Adrenal gland (tissue), 9 donors: ENCODE measurements at regions not wholly inside any gene's neighbourhood (a gene's known extent, or its start where the extent isn't known, plus 50 kb on each side); places are given as distances from the start of the nearest gene placed in this dataset.

Experiments
- DNase-seq, 7 donors: peaks; one replicate each; pipeline ENCODE4 v3.0.0-alpha.2; 2019 to 2020
- H3K27ac ChIP-seq, 5 donors: fragments of 200-600 bp; sonication (generic) in 4 of 5; 1 replicate in 3 of 5; 2 replicates in 2 of 5; pipeline versions ENCODE4 v1.5.1 to v1.8.0; 2016 to 2020; ENCODE audit warnings: mild to moderate bottlenecking in 1 of 5
- H3K27me3 ChIP-seq: fragments of 200-600 bp; 2 replicates; pipeline ENCODE4 v1.8.0; 2021
- H3K36me3 ChIP-seq, 2 donors: fragments of 200-600 bp; replicated peaks in 1 of 2; 1 replicate in 1 of 2; 2 replicates in 1 of 2; pipeline versions ENCODE4 v1.5.1 to v1.8.0; 2018 to 2022
- H3K4me1 ChIP-seq, 2 donors: fragments of 200-600 bp; replicated peaks in 1 of 2; 1 replicate in 1 of 2; 2 replicates in 1 of 2; pipeline versions ENCODE4 v1.5.1 to v1.8.0; 2018 to 2021
- H3K4me3 ChIP-seq, 4 donors: fragments of 200-600 bp; sonication (generic) in 3 of 4; one replicate each; pipeline ENCODE4 v1.5.1; 2016 to 2018
- H3K9me3 ChIP-seq, 3 donors: fragments of 200-600 bp; sonication (generic) in 1 of 3; replicated peaks in 1 of 3; 1 replicate in 2 of 3; 2 replicates in 1 of 3; pipeline versions ENCODE4 v1.5.1 to v1.8.0; 2016 to 2021
- POLR2A ChIP-seq, 2 donors: fragments of 450-650 bp; IDR thresholded peaks; one replicate each; pipeline ENCODE4 v1.6.1; 2017; ENCODE audit warnings: antibody characterized with exemption in 2 of 2, mild to moderate bottlenecking in 2 of 2, moderate library complexity in 1 of 2
- WGBS, 4 donors: extraction: QIAGEN DNeasy Blood & Tissue Kit in 2 of 4; methylation state at CpG; one replicate each; pipeline versions ENCODE4 v1.1.5 to v1.1.7; 2013 to 2017; 5-methylcytosine and 5-hydroxymethylcytosine counted together
- intact Hi-C, 2 donors: fragments of 100-400 bp; cut with DNase I; formaldehyde crosslinking; loops; one replicate each; pipeline versions ENCODE4 v1.14.1 to v1.15.0; 2022 to 2023
- TF ChIP-seq, protein P1 (sequence below), 6 experiments: fragments of 450-650 bp in 4 of 6; fragments of 200-600 bp in 2 of 6; sonication (generic) in 1 of 6; IDR thresholded peaks; 1 replicate in 5 of 6; 2 replicates in 1 of 6; pipeline versions ENCODE4 v1.5.1 to v1.8.0; 2016 to 2021; ENCODE audit warnings: antibody characterized with exemption in 6 of 6, mild to moderate bottlenecking in 2 of 6, moderate library complexity in 1 of 6
- donor health status: healthy with polysubstance abuse.
- donor health status: Bipolar disorder and iron deficiency.
- donor health status: DM: yes; HTN: yes; CAD: no.
- donor health status: DM: no; HTN: no; CAD: no.
- donor health status: DM: no; HTN: no; CAD: no.

DNA sequence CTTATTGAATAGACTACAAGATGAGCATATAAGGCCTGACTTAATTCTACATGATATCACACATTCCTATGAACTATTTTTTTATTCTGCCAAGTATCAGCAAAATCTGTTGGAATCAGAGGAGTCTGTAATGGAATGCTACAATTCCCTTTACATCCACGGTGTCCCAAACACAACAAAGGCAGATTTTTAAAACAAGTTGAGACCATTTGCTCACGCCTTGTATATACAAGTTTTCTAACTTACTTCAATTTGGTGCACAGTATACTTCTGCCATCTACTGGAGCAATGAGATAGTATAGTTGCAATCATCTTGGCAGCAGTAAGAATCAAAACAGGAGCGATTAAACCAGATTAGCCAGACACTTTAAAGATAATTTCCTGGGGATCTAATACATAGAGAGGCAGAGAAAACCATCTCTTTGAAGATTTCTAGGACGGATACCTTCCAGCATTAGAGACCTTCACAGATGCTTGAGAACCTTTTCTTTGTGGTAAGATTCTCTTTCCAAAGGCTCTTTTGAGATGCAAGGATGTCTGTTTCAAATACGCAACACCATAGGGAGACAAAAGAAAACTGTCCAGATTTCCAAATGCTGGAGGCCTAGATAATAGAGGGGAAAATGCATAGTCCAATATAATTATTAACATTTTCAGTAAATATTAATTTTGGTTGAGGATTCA, 302.0 kb upstream of the MIR17HG start:
- TF ChIP-seq POLR2A (IDR thresholded peaks at IDR 0.05), result no peak
- TF ChIP-seq, protein P1, sequence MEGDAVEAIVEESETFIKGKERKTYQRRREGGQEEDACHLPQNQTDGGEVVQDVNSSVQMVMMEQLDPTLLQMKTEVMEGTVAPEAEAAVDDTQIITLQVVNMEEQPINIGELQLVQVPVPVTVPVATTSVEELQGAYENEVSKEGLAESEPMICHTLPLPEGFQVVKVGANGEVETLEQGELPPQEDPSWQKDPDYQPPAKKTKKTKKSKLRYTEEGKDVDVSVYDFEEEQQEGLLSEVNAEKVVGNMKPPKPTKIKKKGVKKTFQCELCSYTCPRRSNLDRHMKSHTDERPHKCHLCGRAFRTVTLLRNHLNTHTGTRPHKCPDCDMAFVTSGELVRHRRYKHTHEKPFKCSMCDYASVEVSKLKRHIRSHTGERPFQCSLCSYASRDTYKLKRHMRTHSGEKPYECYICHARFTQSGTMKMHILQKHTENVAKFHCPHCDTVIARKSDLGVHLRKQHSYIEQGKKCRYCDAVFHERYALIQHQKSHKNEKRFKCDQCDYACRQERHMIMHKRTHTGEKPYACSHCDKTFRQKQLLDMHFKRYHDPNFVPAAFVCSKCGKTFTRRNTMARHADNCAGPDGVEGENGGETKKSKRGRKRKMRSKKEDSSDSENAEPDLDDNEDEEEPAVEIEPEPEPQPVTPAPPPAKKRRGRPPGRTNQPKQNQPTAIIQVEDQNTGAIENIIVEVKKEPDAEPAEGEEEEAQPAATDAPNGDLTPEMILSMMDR (IDR thresholded peaks at IDR 0.05), result no peak
- WGBS, 4 donors, result 39 to 47% (median 42%) methylated on average over 5 of the region's 5 CpGs
- Histone ChIP-seq H3K9me3 (no peaks in the 10 kb centered on the region), H3K4me1 (no peaks in the 10 kb centered on the region), H3K36me3 (no peaks in the 10 kb centered on the region), H3K4me3 (no peak overlapping the region), H3K27me3 (no peaks in the 10 kb centered on the region), H3K27ac (no peak overlapping the region)
- intact Hi-C loops, result no loop called here
- no peak for DNase-seq

DNA sequence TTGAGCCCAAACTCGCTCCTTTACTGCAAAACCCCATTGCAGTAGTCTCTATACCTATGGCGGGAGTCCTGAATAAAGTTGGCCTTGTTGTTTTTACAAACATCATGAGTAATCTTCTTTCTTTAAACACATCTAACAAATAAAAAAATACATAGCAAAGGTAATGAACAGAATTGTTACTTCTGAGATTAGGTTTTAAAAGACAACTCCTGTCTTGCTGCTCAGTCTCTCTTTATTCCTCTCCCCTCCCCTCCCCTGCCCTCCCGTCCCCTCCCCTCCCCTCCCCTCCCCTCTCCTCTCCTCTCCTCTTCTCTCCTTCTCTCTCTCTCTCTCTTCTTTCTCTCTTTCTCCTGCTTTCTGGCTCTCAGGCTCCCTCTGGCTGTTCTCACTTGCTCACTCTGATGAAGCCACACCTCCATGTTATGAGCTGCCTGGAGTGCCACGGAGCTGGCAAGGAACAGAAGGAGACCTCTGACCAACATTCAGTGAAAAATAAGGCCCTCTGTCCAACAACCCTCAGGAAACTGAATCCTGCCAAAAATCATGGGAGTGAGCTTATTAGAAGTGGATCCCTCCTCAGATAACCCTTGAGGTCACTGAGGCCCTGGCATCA, 300.7 kb upstream of the MIR17HG start:
- intact Hi-C loops, result no loop called here
- H3K36me3 ChIP-seq, result no peaks in the 10 kb centered on the region
- no peaks in the 10 kb centered on the region for H3K4me1 ChIP-seq
- H3K9me3 ChIP-seq, result no peaks in the 10 kb centered on the region
- no peak for TF ChIP-seq POLR2A (IDR thresholded peaks at IDR 0.05)
- TF ChIP-seq, protein P1 (IDR thresholded peaks at IDR 0.05), result no peak
- DNase-seq, result no peak
- no peaks in the 10 kb centered on the region for H3K27me3 ChIP-seq
- H3K27ac ChIP-seq, result no peak overlapping the region
- no peak overlapping the region for H3K4me3 ChIP-seq
- 39 to 48% (median 45%) methylated on average over 4 of the region's 4 CpGs for WGBS, 4 donors

DNA sequence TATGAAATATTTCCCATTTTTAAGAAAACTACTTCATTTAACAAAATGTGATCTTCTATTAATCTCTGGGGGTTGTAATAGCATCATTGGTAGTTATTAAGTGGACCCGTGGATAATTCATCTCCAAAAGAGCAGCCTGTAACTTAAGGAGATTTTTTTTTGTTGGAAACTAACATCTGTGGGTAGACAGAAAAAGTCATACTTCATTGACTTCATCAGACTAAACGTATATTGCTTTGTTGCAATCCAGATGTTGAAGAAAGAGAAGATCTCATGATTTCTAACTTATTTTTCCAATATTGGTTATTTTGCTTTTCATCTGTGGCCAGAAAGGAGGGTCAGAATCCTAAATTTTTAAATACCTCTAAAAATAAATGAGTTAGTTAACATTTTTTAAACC, 296.5 kb upstream of the MIR17HG start:
- intact Hi-C loops, result no loop called here
- Histone ChIP-seq H3K9me3 (no peaks in the 10 kb centered on the region), H3K27me3 (no peaks in the 10 kb centered on the region), H3K4me3 (no peak overlapping the region), H3K27ac (no peak overlapping the region), H3K4me1 (no peaks in the 10 kb centered on the region), H3K36me3 (no peaks in the 10 kb centered on the region)
- WGBS, 4 donors, result 56 to 62% (median 61%) methylated on average over 2 of the region's 2 CpGs
- TF ChIP-seq, protein P1 (IDR thresholded peaks at IDR 0.05), result no peak
- TF ChIP-seq POLR2A (IDR thresholded peaks at IDR 0.05), result no peak
- no peak for DNase-seq

DNA sequence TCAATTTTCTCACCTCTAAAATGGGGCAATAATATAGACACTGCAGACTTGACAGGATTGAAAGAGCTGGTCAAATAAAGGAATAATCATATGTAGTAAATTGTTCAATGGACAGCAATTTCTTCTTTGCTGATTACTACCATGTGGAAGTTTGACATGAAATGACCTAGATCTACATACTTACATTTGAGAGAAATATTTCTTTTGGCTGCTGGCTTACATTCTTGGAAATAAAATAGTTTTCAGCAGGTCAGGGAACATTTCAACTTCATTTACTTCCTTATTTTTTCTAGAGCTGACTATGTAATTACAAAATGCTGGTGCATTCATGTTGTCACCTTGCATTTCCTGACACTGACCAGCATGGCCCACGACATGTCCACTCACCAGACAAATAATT, 294.6 kb upstream of the MIR17HG start:
- H3K27ac ChIP-seq, result no peak overlapping the region
- H3K4me3 ChIP-seq, result no peak overlapping the region
- H3K36me3 ChIP-seq, result no peaks in the 10 kb centered on the region
- no peak for DNase-seq
- intact Hi-C loops, result no loop called here
- H3K27me3 ChIP-seq, result no peaks in the 10 kb centered on the region
- no peaks in the 10 kb centered on the region for H3K9me3 ChIP-seq
- H3K4me1 ChIP-seq, result no peaks in the 10 kb centered on the region
- TF ChIP-seq, protein P1 (IDR thresholded peaks at IDR 0.05), result no peak
- TF ChIP-seq POLR2A (IDR thresholded peaks at IDR 0.05), result no peak
- WGBS, 4 donors, result 33 to 62% (median 42%) methylated on average over 1 of the region's 1 CpG
